ENCODE measurements at regions not wholly inside any gene's neighbourhood (a gene's known extent, or its start where the extent isn't known, plus 50 kb on each side); places are given as distances from the start of the nearest gene placed in this dataset.

- no peak for DNase-seq
Observed at GRCh38 chr5:6937677-6938076, 224.4 kb downstream of the TENT4A start.

DNA sequence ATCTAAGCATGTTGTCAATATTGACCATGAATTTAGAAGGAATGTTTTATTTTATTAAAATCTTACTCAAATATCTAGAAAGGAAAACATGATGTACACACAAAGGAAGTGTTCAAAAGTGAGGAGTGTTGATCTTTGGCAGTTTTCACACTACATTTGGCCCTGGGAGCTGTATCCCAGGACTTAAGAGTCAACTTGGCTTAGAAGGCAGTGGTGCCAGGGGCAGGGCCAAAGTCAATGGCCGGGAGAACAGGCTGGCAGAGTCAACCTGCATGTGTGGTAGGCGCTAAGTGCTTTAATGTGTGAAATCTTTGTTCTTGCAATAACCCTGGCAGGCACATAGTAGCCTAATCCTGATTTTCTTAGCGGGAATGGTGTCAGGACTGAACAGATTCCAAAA, 228.4 kb downstream of the TENT4A start:
- DNase-seq = no peak

GRCh38 chr5:6943197-6944112, 230.2 kb downstream of the TENT4A start:
- DNase-seq = no peak

GRCh38 chr5:6948562-6948961, 235.3 kb downstream of the TENT4A start:
- no peak for DNase-seq

DNA sequence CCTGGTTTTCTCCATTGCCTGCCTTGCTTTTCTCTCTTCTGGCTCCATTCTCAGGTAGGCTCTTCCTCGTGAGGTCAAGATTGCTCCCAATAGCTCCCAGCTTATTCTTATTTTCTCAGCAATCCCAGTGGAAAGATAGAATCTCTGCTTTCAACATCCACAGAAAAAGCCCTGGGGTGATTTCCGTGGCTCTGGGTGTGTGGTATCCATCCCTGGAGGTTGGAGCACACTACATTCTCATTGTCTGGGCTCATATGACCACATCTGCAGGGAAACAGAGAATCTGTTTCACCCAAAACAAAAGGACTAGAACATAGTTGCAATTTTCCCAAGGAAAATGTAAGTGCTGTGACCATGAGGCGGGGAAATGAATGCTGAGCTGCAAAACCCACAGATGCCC, 236.0 kb downstream of the TENT4A start:
- no peak for DNase-seq

GRCh38 chr5:6950250-6950649, 237.0 kb downstream of the TENT4A start:
- no peak for DNase-seq

DNA sequence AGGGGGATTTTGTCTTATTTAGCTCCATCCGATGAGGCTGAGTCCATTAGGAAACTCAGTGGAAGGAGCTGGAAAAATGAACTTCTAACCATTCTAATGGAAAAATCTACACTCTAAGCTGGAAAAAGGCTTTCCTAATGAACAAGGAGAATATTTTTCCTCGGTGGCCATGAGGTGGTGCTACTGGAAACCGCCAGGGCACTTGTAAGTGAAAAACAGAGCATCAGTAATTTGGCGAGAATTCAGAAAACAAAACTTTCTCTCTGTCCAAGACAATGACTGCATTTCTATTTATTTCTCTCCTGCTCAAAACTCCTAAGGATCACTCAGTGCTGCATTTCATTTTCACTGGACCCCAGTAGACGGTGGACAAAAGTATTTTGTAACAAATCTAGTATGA, 237.6 kb downstream of the TENT4A start:
- DNase-seq = no peak

- DNase-seq = no peak
Observed at GRCh38 chr5:6961123-6961522, 247.9 kb downstream of the TENT4A start.

DNA sequence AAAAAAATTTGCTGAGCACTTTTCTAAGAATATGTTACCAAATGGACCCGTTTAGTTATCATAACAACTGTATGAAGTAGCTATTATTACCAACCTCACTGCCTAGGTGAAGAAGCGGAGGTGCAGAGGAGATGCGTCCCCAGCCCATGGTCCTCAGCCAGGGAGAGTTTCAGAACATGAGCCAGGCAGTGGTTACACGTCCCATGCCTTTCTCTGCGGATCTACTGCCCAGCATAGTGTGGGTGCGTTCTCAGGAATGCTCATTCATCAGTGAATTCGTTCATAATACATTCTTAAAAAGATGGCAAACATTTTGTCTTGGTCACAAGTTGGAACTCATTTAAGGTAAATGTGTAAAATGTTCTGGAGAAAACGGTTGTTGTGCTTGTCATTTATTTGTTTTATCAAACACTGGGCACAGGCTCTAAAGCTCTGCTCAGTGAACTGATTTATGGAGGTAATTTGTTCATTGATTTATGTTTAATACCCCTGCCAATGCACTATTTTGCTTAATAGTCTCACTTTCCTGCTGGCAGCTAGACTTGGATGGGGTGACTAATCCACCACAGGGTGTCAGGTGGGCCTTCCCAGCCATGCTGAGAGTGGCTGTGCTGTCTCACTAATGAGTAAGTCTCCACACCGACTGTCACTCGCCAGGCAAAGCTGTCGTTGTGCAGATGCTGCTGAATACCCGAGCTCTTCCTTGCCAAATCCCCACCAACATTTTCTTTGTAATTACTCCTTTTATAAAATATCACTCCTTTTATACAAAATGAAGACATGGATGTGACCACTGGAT, 248.8 kb downstream of the TENT4A start:
- DNase-seq = no peak

- DNase-seq = no peak
Observed at GRCh38 chr5:6976971-6977370, 263.7 kb downstream of the TENT4A start.

DNA sequence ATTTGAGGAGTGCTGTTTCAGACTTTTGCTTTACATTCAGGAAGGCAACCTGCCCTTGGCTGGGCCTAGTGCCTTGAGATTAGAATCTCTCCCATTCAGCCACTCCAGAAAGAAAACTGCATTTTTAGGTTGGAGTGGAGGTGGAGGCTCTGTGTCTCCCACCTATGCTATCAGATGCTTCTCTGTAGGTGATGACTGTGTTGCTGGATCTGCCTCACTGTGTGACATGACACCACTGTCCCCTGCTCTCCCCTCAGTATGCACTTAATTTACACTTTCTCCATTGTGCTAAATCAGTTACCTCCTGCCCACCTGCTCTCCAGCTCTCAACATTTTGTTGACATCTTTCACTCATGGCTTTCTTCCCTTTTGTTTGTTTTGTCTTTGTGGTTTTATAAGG, 265.8 kb downstream of the TENT4A start:
- no peak for DNase-seq

DNA sequence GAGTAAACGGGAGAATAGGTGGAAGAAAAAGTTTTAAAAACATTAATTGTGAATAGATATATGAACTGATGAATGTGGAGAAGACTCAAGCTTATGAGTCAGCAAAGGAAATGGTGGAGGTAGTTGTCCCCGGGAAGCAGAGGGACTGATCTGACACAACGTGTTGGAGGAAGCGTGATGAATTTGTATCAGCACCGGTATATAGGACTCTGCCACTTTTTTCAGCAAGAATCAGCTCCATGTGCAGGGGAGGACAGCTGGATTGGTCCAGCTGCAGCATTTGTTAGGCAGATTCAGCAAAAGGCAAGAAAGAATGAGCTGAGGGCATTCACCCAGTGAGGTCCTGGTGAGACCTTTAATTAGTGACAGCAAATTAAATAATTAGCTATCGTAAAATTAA, 276.0 kb downstream of the TENT4A start:
- DNase-seq = no peak

DNA sequence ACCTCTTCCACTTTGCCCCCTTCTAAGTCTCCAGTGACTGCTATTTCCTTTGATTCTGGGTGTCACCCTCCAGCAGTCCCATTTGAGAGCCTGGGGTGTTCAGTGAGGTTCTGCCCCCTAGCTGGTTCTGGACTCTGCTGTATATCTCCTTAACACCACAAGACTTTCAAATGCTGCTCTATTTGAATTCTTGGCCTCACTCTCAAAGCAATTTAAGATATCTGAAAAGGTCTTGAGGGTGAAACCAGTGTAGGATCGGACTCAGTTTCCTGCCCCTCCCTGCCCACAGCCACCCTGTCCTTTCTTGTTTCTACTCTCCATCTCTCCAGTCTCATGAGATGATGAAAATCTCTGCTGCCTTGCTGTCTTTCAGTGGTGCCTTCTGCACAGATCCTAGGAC, 280.9 kb downstream of the TENT4A start:
- no peak for DNase-seq

- DNase-seq = no peak
Observed at GRCh38 chr5:6995115-6995514, 281.9 kb downstream of the TENT4A start.

DNA sequence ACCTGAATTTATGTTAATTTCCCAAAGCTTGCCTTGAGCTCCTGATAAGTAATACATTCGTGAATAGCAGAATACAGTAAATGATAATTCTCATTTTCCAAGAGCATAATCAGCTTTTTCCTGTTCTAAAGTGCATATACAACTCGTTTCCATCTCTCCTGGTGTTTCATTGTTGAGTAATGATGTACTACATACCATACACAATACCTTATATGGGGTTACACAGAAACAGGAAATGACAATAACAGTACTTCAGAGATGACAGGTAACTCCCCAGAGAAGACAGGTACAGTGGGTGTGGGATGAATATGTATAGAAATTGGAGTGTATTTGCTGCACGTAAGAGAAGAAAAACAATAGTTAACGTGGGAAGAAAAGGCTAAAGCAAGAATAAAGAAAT, 287.1 kb downstream of the TENT4A start:
- DNase-seq = no peak

GRCh38 chr5:7010591-7010990, 297.4 kb downstream of the TENT4A start:
- DNase-seq = no peak

DNA sequence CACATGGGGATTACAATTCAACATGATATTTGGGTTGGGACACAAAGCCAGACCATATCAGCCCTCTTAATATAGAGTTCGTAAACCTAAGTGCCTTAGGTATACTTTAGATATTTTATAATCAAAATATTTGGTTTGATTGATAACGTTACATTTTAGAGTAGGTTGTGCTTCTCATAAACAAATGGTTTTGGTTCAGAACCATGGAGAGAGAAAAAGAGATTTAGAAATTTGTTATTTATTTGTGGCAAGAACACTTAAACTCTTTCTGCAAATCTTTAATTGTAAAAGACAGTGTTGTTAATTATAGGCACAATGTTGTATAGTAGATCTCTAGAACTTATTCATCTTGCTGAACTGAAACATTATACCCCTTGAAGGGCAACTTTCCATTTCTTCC, 298.8 kb downstream of the TENT4A start:
- no peak for DNase-seq

DNA sequence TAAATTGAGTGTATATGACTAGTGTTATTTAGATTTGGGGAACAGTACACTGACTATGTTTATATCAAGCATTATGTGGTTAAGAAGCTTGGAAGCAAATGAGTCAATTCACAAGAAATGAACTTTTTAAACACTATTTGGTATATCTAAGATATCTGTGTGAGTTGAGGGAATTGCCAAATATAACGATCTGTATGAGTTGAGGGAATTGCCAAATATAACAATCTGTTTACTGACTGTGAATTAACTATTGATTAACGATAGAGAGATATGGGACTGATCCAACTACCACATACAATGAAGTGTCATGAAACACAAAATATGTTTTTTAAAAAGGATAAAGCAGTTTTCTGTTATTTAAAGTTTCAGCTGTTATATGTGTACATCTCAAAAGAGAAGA, 301.4 kb downstream of the TENT4A start:
- DNase-seq = no peak

GRCh38 chr5:7015586-7016256, 302.5 kb downstream of the TENT4A start:
- no peak for DNase-seq

DNA sequence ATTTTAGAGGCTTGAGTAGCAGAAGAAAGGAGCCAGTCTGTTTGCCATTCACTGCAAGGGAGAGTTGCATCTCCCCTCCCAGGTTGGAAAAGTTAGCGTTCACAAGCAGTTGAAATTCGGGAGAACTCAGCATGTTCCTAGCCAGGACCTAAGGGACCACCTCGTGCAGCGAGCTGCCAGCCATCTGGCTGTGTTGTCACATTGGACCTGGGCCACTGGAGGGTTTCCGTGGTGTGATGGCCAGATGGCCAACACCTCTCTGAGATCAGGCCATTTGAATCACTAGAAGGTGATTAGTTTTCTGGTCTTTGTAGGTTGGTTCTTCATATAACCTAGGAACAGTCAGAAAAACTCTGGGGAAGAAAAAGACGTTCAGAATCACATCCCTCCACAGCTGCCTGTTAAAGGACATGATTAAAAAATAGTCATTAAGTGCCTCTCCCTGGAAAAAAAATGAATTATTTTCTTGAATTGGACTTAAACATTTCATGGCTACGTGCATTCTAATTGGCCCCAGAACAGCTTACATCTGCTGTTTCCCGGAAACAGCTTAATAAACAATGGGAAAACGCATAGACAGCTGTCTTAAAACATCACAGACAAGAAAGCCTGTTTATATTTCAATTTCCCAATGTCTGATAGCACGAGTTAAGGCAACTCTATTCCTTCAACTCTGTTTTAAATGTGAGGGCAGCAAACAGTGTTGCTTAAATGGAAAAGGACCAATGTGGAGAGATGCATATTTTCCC, 303.9 kb downstream of the TENT4A start:
- no peak for DNase-seq

GRCh38 chr5:7018198-7018597, 305.0 kb downstream of the TENT4A start:
- no peak for DNase-seq

DNA sequence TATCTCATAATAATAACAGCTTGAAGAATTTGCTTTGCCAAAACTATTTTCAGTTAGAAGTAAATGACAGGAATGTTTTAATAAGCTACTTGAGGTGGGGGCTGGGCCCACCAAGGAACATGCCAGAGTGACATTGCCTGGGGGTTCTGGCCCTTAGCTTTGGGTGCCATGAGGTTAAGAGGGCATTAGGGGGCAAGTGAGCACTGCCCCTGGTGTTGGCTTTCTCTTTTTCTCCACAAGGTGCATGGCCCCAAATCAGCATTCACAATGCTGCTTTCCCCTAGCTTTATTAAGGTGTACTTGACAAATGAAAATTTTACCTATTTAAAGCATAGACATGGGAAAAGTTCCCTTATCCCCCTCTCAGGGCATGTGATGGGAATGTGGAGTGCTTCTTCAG, 305.4 kb downstream of the TENT4A start:
- no peak for DNase-seq
